Mesendoderm (in vitro differentiated cells): ENCODE measurements at regions not wholly inside any gene's neighbourhood (a gene's known extent, or its start where the extent isn't known, plus 50 kb on each side); places are given as distances from the start of the nearest gene placed in this dataset.

Experiments used
- DNase-seq: peaks from one replicate; pipeline ENCODE4 v3.0.0; 2013
- H2AK5ac ChIP-seq: 2 replicates; pipeline ENCODE4 v1.6.1; 2013; ENCODE audit warnings: low read length, inconsistent platforms
- H2BK120ac ChIP-seq: 2 replicates; pipeline ENCODE4 v1.6.1; 2013; ENCODE audit warnings: low read depth, mild to moderate bottlenecking, low read length, moderate library complexity, mixed read lengths
- H2BK15ac ChIP-seq: replicated peaks from 2 replicates; pipeline ENCODE4 v1.6.1; 2013; ENCODE audit warnings: low read depth, mild to moderate bottlenecking, moderate library complexity
- H2BK5ac ChIP-seq: 2 replicates; pipeline ENCODE4 v1.6.1; 2013; ENCODE audit warnings: low read length, inconsistent platforms
- H3K18ac ChIP-seq: 2 replicates; pipeline ENCODE4 v1.6.1; 2013; ENCODE audit warnings: mild to moderate bottlenecking, low read length, mixed read lengths
- H3K23ac ChIP-seq: one replicate; pipeline ENCODE4 v1.6.1; 2013; ENCODE audit warnings: low read length
- H3K27ac ChIP-seq: 2 replicates; pipeline ENCODE4 v1.5.1; 2013; ENCODE audit warnings: low read depth, mild to moderate bottlenecking, inconsistent platforms, low read length, moderate library complexity
- H3K27me3 ChIP-seq: 2 replicates; pipeline ENCODE4 v1.6.1; 2013; ENCODE audit warnings: low read length, control low read depth, mild to moderate bottlenecking, inconsistent platforms; ENCODE audit not compliant: insufficient read depth, poor library complexity
- H3K36me3 ChIP-seq: 2 replicates; pipeline ENCODE4 v1.6.1; 2013; ENCODE audit warnings: low read length, inconsistent platforms; ENCODE audit not compliant: control insufficient read depth, insufficient read depth
- H3K4ac ChIP-seq: one replicate; pipeline ENCODE4 v1.6.1; 2013; ENCODE audit warnings: low read depth, mild to moderate bottlenecking, low read length, moderate library complexity
- H3K4me1 ChIP-seq: 2 replicates; pipeline ENCODE4 v1.6.1; 2013; ENCODE audit warnings: low read depth, low read length, inconsistent platforms; ENCODE audit not compliant: control insufficient read depth
- H3K4me2 ChIP-seq: 2 replicates; pipeline ENCODE4 v1.6.1; 2013; ENCODE audit warnings: low read length
- H3K4me3 ChIP-seq: 2 replicates; pipeline ENCODE4 v1.5.1; 2013; ENCODE audit warnings: mild to moderate bottlenecking, low read length
- H3K56ac ChIP-seq: one replicate; pipeline ENCODE4 v1.6.1; 2013; ENCODE audit warnings: low read length
- H3K79me1 ChIP-seq: 2 replicates; pipeline ENCODE4 v1.6.1; 2013; ENCODE audit warnings: low read length, inconsistent platforms
- H3K79me2 ChIP-seq: 2 replicates; pipeline ENCODE4 v1.6.1; 2013; ENCODE audit warnings: mild to moderate bottlenecking, low read length; ENCODE audit not compliant: control insufficient read depth, insufficient read depth
- H3K9ac ChIP-seq: 2 replicates; pipeline ENCODE4 v1.6.1; 2013; ENCODE audit warnings: low read length, inconsistent platforms
- H4K5ac ChIP-seq: one replicate; pipeline ENCODE4 v1.6.1; 2013; ENCODE audit warnings: low read length
- H4K8ac ChIP-seq: one replicate; pipeline ENCODE4 v1.6.1; 2013; ENCODE audit warnings: low read depth, mild to moderate bottlenecking, control low read depth, low read length, moderate library complexity
- WGBS: extraction: QIAGEN DNeasy Blood & Tissue Kit; methylation state at CpG from one replicate; pipeline ENCODE4 v1.1.7; 2013; ENCODE audit warnings: low lambda C conversion rate, missing lambda C conversion rate; ENCODE audit not compliant: insufficient coverage; ENCODE audit errors: extremely low coverage; 5-methylcytosine and 5-hydroxymethylcytosine counted together

- H3K4me3 ChIP-seq = no peak overlapping the region
- no peak overlapping the region for H2AK5ac ChIP-seq
- no peak overlapping the region for H2BK5ac ChIP-seq
- no peak overlapping the region for H3K56ac ChIP-seq
- no peaks in the 10 kb centered on the region for H3K79me1 ChIP-seq
- H3K4ac ChIP-seq = no peak overlapping the region
- no peak overlapping the region for H3K27ac ChIP-seq
- H3K79me2 ChIP-seq = no peaks in the 10 kb centered on the region
- no CpG with 5 or more reads among the region's 3 CpGs for WGBS
- no peak for DNase-seq
- no peaks in the 10 kb centered on the region for H3K27me3 ChIP-seq
- no peak overlapping the region for H2BK15ac ChIP-seq
- no peak overlapping the region for H4K5ac ChIP-seq
- no peak overlapping the region for H4K8ac ChIP-seq
- H3K4me2 ChIP-seq = no peak overlapping the region
- H3K9ac ChIP-seq = no peak overlapping the region
- no peak overlapping the region for H3K23ac ChIP-seq
- H3K36me3 ChIP-seq = no peaks in the 10 kb centered on the region
- no peaks in the 10 kb centered on the region for H3K4me1 ChIP-seq
- no peak overlapping the region for H3K18ac ChIP-seq
- H2BK120ac ChIP-seq = no peak overlapping the region
Observed at GRCh38 chr5:71894091-71894490, 175.0 kb downstream of the CARTPT start.

GRCh38 chr5:71895546-71895945 lies 176.5 kb downstream of the CARTPT start:
- Histone ChIP-seq H2AK5ac (no peak overlapping the region), H3K27me3 (no peaks in the 10 kb centered on the region), H3K23ac (no peak overlapping the region), H2BK15ac (no peak overlapping the region), H3K4me3 (no peak overlapping the region), H2BK120ac (no peak overlapping the region), H2BK5ac (no peak overlapping the region), H3K79me2 (no peaks in the 10 kb centered on the region), H4K5ac (no peak overlapping the region), H4K8ac (no peak overlapping the region), H3K27ac (no peak overlapping the region), H3K79me1 (no peaks in the 10 kb centered on the region), H3K4me2 (no peak overlapping the region), H3K18ac (no peak overlapping the region), H3K9ac (no peak overlapping the region), H3K4ac (no peak overlapping the region), H3K4me1 (no peaks in the 10 kb centered on the region), H3K36me3 (no peaks in the 10 kb centered on the region), H3K56ac (no peak overlapping the region)
- WGBS = no CpG with 5 or more reads among the region's 1 CpG
- no peak for DNase-seq

DNA sequence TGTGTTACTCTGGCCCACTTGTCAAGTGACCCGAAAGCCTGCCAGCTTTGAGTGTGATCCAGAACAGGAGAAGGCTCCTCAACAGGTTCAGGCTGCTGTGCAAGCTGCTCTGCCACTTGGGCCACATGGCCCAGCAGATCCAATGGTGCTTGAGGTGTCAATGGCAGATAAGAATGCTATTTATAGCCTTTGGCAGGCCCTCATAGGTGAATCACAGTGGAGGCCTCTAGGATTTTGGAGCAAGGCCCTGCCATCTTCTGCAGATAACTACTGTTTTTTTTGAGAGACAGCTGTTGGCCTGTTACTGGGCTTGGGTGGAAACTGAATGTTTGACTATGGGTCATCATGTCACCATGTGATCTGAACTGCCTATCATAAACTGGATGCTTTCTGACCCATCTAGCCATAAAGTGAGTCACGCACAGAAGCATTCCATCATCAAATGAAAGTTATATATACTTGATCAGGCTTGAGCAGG lies 180.8 kb downstream of the CARTPT start:
- no peaks in the 10 kb centered on the region for H3K27me3 ChIP-seq
- H3K4me3 ChIP-seq = no peak overlapping the region
- no peak overlapping the region for H3K27ac ChIP-seq
- DNase-seq = no peak
- H2BK120ac ChIP-seq = no peak overlapping the region
- no peak overlapping the region for H2BK15ac ChIP-seq
- H3K79me2 ChIP-seq = no peaks in the 10 kb centered on the region
- no peak overlapping the region for H3K23ac ChIP-seq
- no CpG with 5 or more reads among the region's 2 CpGs for WGBS
- no peak overlapping the region for H3K4me2 ChIP-seq
- no peak overlapping the region for H3K4ac ChIP-seq
- no peaks in the 10 kb centered on the region for H3K36me3 ChIP-seq
- no peak overlapping the region for H3K9ac ChIP-seq
- H4K8ac ChIP-seq = no peak overlapping the region
- no peak overlapping the region for H2AK5ac ChIP-seq
- H3K4me1 ChIP-seq = no peaks in the 10 kb centered on the region
- H3K79me1 ChIP-seq = no peaks in the 10 kb centered on the region
- H4K5ac ChIP-seq = no peak overlapping the region
- no peak overlapping the region for H2BK5ac ChIP-seq
- no peak overlapping the region for H3K18ac ChIP-seq
- H3K56ac ChIP-seq = no peak overlapping the region

- H2BK5ac ChIP-seq = no peak overlapping the region
- no peak overlapping the region for H3K23ac ChIP-seq
- no peaks in the 10 kb centered on the region for H3K79me2 ChIP-seq
- H3K36me3 ChIP-seq = no peaks in the 10 kb centered on the region
- H3K79me1 ChIP-seq = no peaks in the 10 kb centered on the region
- H3K18ac ChIP-seq = no peak overlapping the region
- no peak overlapping the region for H3K56ac ChIP-seq
- no peaks in the 10 kb centered on the region for H3K27me3 ChIP-seq
- no peak overlapping the region for H3K27ac ChIP-seq
- H3K9ac ChIP-seq = no peak overlapping the region
- H2BK120ac ChIP-seq = no peak overlapping the region
- no CpG with 5 or more reads among the region's 2 CpGs for WGBS
- H3K4ac ChIP-seq = no peak overlapping the region
- no peak overlapping the region for H2BK15ac ChIP-seq
- H2AK5ac ChIP-seq = no peak overlapping the region
- H4K5ac ChIP-seq = no peak overlapping the region
- H3K4me3 ChIP-seq = no peak overlapping the region
- H4K8ac ChIP-seq = no peak overlapping the region
- no peak for DNase-seq
- no peaks in the 10 kb centered on the region for H3K4me1 ChIP-seq
- no peak overlapping the region for H3K4me2 ChIP-seq
Observed at GRCh38 chr5:71903808-71904207, 184.7 kb downstream of the CARTPT start.

- H2BK15ac ChIP-seq = no peak overlapping the region
- no peak overlapping the region for H2BK120ac ChIP-seq
- no peak overlapping the region for H3K27ac ChIP-seq
- H3K79me1 ChIP-seq = no peaks in the 10 kb centered on the region
- H3K56ac ChIP-seq = no peak overlapping the region
- H4K5ac ChIP-seq = no peak overlapping the region
- no peak overlapping the region for H3K18ac ChIP-seq
- no peaks in the 10 kb centered on the region for H3K27me3 ChIP-seq
- H4K8ac ChIP-seq = no peak overlapping the region
- H2AK5ac ChIP-seq = no peak overlapping the region
- H3K9ac ChIP-seq = no peak overlapping the region
- no peak overlapping the region for H2BK5ac ChIP-seq
- no peak overlapping the region for H3K4me3 ChIP-seq
- H3K4me2 ChIP-seq = no peak overlapping the region
- no CpG with 5 or more reads among the region's 2 CpGs for WGBS
- no peak overlapping the region for H3K4ac ChIP-seq
- no peaks in the 10 kb centered on the region for H3K36me3 ChIP-seq
- no peak for DNase-seq
- H3K23ac ChIP-seq = no peak overlapping the region
- no peaks in the 10 kb centered on the region for H3K4me1 ChIP-seq
- H3K79me2 ChIP-seq = no peaks in the 10 kb centered on the region
Observed at GRCh38 chr5:71904852-71905251, 185.8 kb downstream of the CARTPT start.
